ENCODE measurements at regions not wholly inside any gene's neighbourhood (a gene's known extent, or its start where the extent isn't known, plus 50 kb on each side); places are given as distances from the start of the nearest gene placed in this dataset.

DNA sequence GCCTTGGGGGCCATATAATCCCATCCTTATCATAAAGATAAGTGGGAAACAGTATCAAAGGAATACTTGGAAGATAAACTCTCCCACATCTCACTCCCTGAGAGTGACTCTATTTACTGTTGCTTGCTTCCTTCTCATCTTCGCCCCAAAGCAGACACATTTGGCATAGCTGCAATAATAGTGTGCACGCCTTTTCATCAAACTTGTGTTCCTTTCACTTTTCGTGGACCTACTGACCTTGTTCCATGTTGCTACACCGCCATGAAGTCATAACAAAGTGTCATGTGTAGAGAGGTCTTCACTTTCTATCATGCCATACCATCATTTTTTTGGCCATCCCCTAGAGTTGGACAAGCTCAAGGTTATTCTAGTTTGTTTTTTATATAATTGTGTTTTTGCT lies 200.0 kb upstream of the MSX2 start:
- WGBS, 2 experiments (ENCODE audit: low coverage in 1 of 2, low lambda C conversion rate in 2 of 2, missing lambda C conversion rate in 2 of 2) = 23 to 27% methylated on average over 4 of the region's 4 CpGs
- Histone ChIP-seq H4K20me1 (ENCODE audit: insufficient read depth) (no peaks in the 10 kb centered on the region), H3K9ac (no peak overlapping the region), H3K27me3 (replicated peaks; ENCODE audit: insufficient read depth) (peaks cover 14% of the 10 kb centered on the region; the same call in 1 of the 2 replicates), H3K36me3 (ENCODE audit: low read depth) (no peaks in the 10 kb centered on the region), H3K79me2 (ENCODE audit: insufficient read depth) (no peaks in the 10 kb centered on the region), H2AFZ (no peak overlapping the region), H3K4me1 (ENCODE audit: insufficient read depth) (no peaks in the 10 kb centered on the region), H3K4me3 (no peak overlapping the region), H3K9me2 (ENCODE audit: insufficient read depth) (no peaks in the 10 kb centered on the region), H3F3A (ENCODE audit: insufficient read depth) (no peaks in the 10 kb centered on the region), H3K4me2 (ENCODE audit: unreplicated experiment) (no peak overlapping the region), H3K9me3 (ENCODE audit: low read depth) (no peaks in the 10 kb centered on the region), H3K27ac (no peak overlapping the region)
- in situ Hi-C loops (cut with MboI) = no loop called here
- DNase-seq = no peak
- TF ChIP-seq EZH2phosphoT487 (IDR thresholded peaks at IDR 0.05; ENCODE audit: insufficient read depth, low read depth) (no peak), EZH2 (IDR thresholded peaks at IDR 0.05; ENCODE audit: insufficient read depth, poor library complexity, severe bottlenecking) (no peak)

DNA sequence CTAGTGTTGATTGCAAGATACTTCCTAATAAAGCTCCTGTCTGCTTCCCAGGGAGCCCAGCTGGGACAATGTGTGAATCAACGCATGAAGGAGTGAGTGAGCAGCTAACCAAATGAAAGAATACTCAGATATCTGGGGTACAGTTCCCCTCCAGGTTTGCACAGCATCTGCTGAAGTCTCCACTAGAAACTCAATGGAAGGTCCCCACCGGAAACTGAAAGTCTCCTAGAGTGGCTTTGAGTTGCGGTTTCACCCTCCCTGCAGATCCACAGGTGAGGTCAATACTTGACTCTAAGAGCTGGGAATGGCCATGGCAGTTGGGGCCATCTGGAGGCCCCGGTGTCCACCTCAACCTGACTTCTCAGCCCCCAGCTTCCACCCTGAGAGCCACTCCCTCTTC lies 198.2 kb upstream of the MSX2 start:
- TF ChIP-seq EZH2 (IDR thresholded peaks at IDR 0.05; ENCODE audit: insufficient read depth, poor library complexity, severe bottlenecking) = no peak
- no peak for TF ChIP-seq EZH2phosphoT487 (IDR thresholded peaks at IDR 0.05; ENCODE audit: insufficient read depth, low read depth)
- Histone ChIP-seq H3K9me2 (ENCODE audit: insufficient read depth) (no peaks in the 10 kb centered on the region), H3K4me1 (ENCODE audit: insufficient read depth) (no peaks in the 10 kb centered on the region), H4K20me1 (ENCODE audit: insufficient read depth) (no peaks in the 10 kb centered on the region), H2AFZ (no peak overlapping the region), H3K36me3 (ENCODE audit: low read depth) (no peaks in the 10 kb centered on the region), H3K79me2 (ENCODE audit: insufficient read depth) (no peaks in the 10 kb centered on the region), H3F3A (ENCODE audit: insufficient read depth) (no peaks in the 10 kb centered on the region), H3K27ac (no peak overlapping the region), H3K9me3 (ENCODE audit: low read depth) (no peaks in the 10 kb centered on the region), H3K9ac (no peak overlapping the region), H3K4me3 (no peak overlapping the region), H3K27me3 (replicated peaks; ENCODE audit: insufficient read depth) (no peaks in the 10 kb centered on the region; the same call in 1 of the 2 replicates), H3K4me2 (ENCODE audit: unreplicated experiment) (no peak overlapping the region)
- WGBS, 2 experiments (ENCODE audit: low coverage in 1 of 2, low lambda C conversion rate in 2 of 2, missing lambda C conversion rate in 2 of 2) = 45 to 46% methylated on average over 4 of the region's 4 CpGs
- no peak for DNase-seq
- in situ Hi-C loops (cut with MboI) = no loop called here

DNA sequence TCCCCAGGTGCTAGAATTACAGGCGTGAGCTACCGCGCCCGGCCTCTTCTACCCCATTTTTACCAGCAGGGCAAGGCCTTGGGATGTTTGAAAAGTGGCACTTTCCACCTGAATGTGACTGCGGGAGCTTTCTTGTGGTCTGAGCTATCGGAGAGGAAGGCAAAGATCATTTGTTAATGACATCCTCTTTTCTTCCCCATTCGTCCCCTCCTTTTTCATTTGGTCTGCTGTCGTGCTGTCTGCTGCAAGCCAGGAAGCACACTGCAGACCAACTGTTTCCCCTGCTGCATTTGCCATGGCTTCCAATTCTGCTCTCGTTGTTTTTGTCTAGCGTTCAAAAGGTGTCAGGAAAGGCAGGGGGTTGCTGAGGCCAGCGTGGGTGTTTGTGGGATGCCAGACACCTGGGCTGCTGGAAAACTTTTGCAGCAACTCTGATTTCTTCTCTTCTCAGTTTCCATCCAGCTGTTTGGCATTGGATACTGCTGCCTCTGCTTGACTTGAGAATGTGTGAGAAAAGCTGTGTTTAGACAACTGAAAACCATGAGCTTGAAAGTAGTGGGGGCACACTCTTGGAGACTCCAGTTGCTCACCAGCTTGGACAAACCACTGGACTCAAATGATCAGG lies 196.4 kb upstream of the MSX2 start:
- TF ChIP-seq EZH2 (IDR thresholded peaks at IDR 0.05; ENCODE audit: insufficient read depth, poor library complexity, severe bottlenecking) (no peak), EZH2phosphoT487 (IDR thresholded peaks at IDR 0.05; ENCODE audit: insufficient read depth, low read depth) (no peak)
- no peaks in the 10 kb centered on the region; the same call in 1 of the 2 replicates for H3K27me3 ChIP-seq (replicated peaks; ENCODE audit: insufficient read depth)
- no peaks in the 10 kb centered on the region for H3K36me3 ChIP-seq (ENCODE audit: low read depth)
- H2AFZ ChIP-seq = no peak overlapping the region
- in situ Hi-C loops (cut with MboI) = no loop called here
- no peaks in the 10 kb centered on the region for H3K79me2 ChIP-seq (ENCODE audit: insufficient read depth)
- no peaks in the 10 kb centered on the region for H4K20me1 ChIP-seq (ENCODE audit: insufficient read depth)
- H3K27ac ChIP-seq = no peak overlapping the region
- H3K4me3 ChIP-seq = no peak overlapping the region
- peaks cover 8% of the 10 kb centered on the region for H3F3A ChIP-seq (ENCODE audit: insufficient read depth)
- H3K9me3 ChIP-seq (ENCODE audit: low read depth) = no peaks in the 10 kb centered on the region
- DNase-seq = no peak
- H3K4me2 ChIP-seq (ENCODE audit: unreplicated experiment) = no peak overlapping the region
- no peaks in the 10 kb centered on the region for H3K9me2 ChIP-seq (ENCODE audit: insufficient read depth)
- H3K4me1 ChIP-seq (ENCODE audit: insufficient read depth) = peaks cover 9% of the 10 kb centered on the region
- no peak overlapping the region for H3K9ac ChIP-seq
- 47 to 49% methylated on average over 11 of the region's 11 CpGs for WGBS, 2 experiments (ENCODE audit: low coverage in 1 of 2, low lambda C conversion rate in 2 of 2, missing lambda C conversion rate in 2 of 2)

DNA sequence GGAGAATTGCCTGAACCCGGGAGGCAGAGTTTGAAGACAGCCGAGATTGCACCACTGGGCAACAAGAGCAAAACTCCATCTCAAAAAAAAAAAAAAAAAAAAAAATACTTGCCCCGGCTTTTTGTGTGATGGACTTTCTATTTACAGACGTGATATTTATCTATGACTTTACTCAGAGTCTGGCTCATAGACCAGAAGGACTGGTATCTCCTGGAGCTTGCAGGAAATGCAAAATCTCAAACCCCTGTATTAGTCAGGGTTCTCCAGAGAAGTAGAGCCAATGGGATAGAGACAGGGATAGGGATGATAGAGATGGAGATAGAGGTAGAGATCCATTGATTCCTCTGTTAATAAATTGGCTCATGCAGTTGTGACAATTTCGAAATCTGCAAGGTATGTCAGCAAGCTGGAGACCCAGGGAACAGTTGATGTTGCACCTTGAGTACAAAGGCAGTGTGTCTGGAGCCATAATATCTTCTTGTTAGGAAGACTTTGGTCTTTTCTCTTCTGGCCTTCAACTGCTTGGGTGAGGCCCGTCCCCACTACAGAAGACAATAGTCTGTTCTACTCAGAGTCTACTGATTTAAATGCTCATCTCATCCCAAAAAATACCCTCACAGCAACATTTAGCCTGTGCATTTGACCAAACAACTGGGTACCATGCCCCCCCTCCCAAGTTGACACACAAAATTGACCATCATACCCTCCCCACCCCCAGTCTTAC lies 195.4 kb upstream of the MSX2 start:
- Histone ChIP-seq H3K9me2 (ENCODE audit: insufficient read depth) (no peaks in the 10 kb centered on the region), H3K4me3 (no peak overlapping the region), H3K27ac (no peak overlapping the region), H4K20me1 (ENCODE audit: insufficient read depth) (no peaks in the 10 kb centered on the region), H2AFZ (no peak overlapping the region), H3K9ac (no peak overlapping the region), H3F3A (ENCODE audit: insufficient read depth) (peaks cover 17% of the 10 kb centered on the region), H3K4me1 (ENCODE audit: insufficient read depth) (peaks cover 19% of the 10 kb centered on the region), H3K9me3 (ENCODE audit: low read depth) (no peaks in the 10 kb centered on the region), H3K36me3 (ENCODE audit: low read depth) (no peaks in the 10 kb centered on the region), H3K27me3 (replicated peaks; ENCODE audit: insufficient read depth) (no peaks in the 10 kb centered on the region), H3K4me2 (ENCODE audit: unreplicated experiment) (no peak overlapping the region), H3K79me2 (ENCODE audit: insufficient read depth) (no peaks in the 10 kb centered on the region)
- WGBS, 2 experiments (ENCODE audit: low coverage in 1 of 2, low lambda C conversion rate in 2 of 2, missing lambda C conversion rate in 2 of 2) = 63 to 82% methylated on average over 6 of the region's 6 CpGs
- TF ChIP-seq EZH2 (IDR thresholded peaks at IDR 0.05; ENCODE audit: insufficient read depth, poor library complexity, severe bottlenecking) (no peak), EZH2phosphoT487 (IDR thresholded peaks at IDR 0.05; ENCODE audit: insufficient read depth, low read depth) (no peak)
- DNase-seq = no peak
- in situ Hi-C loops (cut with MboI) = no loop called here
